ENCODE measurements at regions not wholly inside any gene's neighbourhood (a gene's known extent, or its start where the extent isn't known, plus 50 kb on each side); places are given as distances from the start of the nearest gene placed in this dataset.

DNA sequence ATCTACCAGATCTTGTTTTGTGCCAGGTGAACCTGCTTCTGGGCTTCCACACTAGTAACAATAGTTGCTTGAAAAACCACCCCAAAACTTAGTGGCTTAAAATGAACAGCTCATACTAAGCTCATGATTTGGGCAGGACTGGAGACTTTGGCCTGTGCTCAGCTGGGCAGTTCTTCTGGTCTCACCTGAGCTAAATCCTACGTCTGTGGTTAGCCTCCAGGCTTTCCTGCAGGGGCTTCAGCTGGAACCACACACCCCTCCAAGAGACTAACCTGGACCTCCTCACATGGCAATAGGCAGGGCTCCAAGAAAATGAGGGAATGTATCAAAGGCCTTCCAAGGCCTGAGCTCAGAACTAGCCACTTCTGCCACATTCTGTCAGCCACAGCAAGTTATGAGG is 144.1 kb downstream of the CD8B2 start:
- DNase-seq, result no peak

DNA sequence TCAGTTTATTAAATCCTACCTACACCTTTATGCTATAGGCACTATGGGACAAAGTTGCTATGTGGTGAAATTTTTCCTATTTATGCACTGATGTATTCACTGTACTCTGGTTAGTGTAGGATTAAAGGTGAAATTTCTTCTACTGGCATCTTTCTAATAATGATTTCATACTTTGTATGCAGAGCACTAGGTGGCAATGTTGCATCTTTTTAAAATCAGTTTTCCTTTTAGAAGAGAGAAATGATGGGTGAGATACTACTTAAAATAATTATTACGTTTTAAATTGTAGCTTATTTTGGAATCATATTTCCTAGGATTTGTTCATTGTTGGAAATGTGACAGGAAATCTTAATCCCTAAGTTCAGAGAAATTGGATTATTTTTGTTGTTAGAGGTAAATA is 150.9 kb downstream of the CD8B2 start:
- DNase-seq, result no peak

DNA sequence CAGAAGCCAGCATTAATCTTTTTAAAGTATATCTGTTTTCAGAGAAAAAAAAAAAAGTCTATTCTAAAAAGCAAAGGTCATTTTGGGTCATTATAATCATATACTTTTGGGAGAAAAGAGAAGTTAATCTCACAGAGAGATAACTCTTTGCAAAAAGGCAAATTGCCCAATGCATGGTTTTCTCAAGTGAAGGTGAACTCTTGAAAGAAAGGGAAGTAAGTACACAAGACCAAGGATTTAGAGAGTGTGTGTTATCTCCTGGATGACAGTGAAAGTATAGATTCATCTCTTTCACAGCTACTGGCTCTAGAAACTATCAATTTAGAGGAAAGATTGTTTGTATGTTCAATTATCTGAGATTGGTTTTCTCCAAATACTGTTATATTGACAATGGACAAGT is 151.4 kb downstream of the CD8B2 start:
- no peak for DNase-seq

DNA sequence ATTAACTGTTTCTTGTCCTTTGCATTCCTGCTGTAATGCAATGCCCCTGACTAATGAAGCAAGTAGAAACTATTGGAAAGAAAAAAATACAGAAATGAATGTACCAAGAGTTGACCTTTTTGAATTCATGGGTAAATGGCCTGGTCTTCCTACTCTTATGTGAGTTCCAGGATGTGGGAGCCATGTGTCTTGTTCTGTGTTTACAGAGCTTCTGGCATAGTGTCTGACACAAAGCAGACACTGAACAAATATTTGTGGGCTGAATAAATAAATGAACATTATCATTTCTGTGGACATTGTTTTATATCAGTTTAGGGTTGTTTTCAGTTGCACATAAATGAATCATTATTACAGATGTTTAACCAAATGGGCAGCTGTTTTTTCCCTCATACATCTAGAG is 155.5 kb downstream of the CD8B2 start:
- DNase-seq, result no peak

DNA sequence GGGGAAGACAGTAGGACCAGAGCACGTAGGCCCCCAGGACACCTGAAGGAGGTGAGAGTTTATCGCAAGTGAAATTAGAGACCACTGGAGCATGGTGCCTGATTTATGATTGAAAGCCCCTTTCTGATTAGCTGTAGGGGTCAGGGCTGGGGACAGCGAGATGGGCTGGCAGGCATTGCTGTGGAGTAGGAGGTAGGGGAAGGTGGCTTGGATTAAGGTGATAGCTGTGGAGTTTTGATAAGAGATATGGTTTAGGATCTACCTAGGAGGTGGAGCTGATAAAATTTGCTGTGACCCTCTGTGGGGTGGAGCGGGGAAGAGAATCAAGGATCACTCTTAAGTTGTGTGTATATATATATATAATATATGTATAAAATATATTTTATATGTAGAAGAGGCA is 157.5 kb downstream of the CD8B2 start:
- DNase-seq, result no peak

DNA sequence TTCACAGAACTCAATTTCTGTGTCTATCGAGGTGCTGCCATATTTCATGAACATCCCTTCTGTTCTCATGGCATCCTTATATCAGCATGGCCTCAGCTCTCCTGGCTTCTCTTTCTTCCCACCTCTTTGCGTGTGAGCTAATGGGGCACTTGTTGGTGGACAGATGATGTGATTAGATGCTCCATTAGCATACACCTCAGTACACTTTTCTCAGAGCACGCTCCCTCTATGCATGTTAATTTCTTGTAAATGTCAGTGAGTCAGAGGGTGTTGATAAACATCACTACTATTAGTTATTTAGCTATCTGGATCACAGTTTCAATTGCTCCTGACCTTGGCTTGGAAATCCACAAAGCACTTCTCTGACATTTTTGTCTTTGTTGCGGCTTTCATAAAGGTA is 159.4 kb downstream of the CD8B2 start:
- DNase-seq, result no peak

DNA sequence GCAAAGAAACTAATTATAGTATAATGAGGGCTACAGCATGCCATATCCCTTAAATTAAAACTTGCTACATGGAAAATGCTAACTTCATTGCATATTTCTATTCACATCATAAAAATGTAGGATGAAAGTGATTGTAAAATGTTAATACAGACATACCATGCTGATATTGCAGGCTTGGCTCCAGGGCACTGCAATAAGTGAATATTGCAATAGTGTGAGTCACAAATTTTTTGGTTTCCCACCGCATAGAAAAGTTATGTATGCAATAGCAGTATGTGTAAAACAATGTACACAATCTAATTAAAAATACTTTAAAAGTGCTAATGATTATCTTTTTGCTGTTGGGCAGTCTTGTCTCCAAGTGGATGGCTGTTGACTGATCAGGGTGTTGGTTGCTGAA is 162.1 kb downstream of the CD8B2 start:
- DNase-seq, result no peak

DNA sequence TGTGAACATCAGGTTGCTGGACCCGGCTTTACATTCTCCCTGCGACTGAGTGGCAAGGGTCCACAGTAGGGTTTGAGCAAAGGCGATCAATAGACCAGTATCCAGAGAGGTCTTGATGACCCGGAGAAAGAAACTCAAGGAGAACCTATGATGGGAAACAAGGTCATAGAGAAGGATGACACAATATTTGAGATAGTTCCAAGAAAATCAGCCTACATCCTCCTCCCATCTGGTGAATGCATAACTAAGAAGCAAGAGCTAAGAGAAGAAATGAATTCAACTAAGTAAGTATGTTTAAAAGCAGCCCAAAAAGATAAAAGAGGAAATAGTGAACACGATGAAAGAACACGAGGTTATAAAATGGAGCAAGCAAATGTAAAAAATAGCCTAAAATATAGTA is 166.3 kb downstream of the CD8B2 start:
- no peak for DNase-seq

DNA sequence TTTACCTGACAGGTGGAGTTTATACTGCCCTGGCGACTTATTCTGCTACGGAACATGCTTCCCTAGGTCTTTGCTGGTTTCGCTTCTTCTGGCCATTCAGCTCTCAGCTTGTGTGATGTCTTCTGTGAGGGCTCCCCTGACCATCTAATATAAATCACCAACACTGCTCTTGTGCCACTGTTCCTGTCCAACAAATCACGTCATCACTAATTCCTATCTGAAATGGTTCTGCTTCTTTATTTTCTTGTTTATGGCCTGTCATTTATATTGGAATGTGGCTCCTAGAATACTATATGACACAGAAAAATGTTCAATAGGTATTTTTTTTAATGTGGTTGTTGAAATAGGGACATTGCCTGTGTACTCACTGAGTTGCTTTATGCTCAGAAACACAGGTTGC is 171.5 kb downstream of the CD8B2 start:
- DNase-seq, result no peak

DNA sequence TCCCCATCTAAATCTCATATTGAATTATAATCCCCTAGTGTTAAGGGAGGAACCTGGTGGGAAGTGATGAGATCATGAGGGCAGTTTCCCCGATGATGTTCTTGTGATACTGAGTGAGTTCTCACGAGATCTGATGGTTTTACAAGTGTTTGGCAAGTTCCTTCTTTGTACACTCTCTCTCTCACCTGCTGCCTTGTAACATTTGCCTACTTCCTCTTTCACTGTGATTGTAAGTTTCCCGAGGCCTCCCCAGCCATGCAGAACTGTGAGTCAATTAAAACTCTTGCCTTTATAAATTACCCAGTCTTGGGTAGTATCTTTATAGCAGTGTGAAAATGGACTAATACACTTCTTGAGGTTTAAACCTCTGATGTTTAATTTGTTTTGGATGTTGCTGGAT is 177.5 kb downstream of the CD8B2 start:
- no peak for DNase-seq

DNA sequence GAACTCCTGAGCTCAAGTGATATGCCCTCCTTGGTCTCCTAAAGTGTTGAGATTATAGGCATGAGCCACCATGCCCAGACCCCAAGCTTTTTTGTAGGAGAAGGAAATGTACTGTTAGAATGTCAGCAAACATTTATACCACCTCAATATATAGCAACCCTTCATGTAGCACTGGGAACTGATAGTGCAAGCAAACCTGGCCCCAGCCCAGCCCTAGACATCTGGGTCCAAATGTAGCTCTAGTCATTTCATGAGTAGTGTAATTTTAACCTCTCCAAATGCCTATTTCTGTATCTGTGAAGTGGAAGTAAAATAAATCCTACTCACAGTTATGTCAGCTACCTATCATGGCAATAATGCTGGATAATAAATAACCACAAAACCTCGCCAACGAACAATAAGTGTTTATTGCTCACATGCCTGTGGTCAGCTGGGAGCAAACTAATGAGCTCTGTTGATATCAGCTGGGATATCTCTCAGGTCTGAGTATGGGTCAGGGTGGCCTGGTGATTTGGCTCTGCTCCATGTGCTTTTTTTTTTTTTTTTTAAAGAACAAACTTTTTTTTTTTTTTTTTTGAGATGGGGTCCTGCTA is 180.4 kb downstream of the CD8B2 start:
- DNase-seq, result no peak

DNA sequence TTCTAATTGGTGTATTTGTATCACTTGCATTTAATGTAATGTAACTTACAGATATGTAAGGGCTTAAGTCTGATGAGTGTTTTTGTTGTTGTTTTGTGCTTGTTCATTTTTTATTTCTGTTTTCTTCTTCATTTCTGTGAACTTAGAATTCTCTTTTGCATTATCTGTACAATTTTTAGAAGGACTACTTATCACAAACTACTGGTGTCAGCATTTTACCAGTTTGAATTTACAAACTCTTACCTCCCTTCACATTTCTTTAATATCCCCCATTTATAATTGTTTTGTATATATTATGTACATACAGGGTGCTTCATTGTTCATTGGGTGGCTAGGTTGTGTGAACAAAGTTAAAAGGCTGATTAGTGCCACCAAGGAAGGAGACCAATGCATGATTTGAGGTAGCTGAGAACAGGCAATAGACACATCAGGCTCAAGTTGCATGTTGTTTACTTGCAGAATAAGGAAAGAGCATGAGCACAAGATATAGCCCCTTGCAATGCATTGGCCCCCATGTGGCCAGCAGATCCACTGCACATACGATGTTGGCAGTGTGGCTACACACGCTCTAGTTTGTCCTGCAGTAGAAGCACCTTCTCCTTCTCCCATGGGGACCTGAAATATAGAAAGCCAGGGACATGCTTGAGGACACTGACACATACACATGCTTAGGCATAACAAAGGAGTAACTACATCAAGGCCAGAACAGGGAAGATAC is 198.2 kb downstream of the CD8B2 start:
- no peak for DNase-seq

DNA sequence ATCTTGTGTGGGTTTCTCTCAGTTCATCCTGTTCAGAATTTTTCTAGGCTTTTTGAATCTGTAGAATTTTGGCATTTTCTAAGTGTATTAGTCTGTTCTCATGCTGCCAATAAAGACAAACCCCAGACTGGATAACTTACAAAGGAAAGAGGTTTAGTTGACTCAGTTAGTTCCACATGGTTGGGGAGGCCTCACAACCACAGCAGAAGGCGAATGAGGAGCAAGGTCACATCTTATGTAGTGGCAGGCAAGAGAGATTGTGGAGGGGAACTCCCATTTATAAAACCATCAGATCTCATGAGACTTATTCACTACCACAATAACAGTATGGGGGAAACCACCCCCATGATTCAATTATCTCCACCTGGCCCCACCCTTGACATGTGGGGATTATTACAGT is 199.2 kb downstream of the ST6GAL2 start:
- no peak for DNase-seq

DNA sequence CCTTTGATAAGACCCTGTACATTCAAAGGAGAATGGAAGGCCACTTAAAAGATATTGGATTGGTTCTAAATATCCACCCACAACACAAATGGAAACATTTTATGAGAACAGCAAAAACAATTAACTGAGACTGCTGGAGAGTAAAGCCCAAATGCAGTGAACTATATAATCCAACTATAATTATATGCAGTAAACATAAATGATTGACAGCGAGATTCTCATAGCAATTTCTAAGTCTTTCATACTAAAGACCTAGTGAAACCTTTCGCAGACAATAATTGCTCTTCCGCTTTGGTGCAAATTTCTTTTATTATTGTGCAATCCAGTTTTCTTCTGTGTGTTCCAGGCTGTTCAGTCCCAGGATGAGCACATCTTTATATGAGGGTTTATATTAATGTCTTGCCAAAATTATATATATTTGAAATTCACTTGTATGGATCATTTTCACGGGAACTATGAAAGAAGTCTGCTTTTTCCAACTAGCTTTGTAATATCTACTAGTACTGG is 190.9 kb downstream of the ST6GAL2 start:
- DNase-seq, result no peak

DNA sequence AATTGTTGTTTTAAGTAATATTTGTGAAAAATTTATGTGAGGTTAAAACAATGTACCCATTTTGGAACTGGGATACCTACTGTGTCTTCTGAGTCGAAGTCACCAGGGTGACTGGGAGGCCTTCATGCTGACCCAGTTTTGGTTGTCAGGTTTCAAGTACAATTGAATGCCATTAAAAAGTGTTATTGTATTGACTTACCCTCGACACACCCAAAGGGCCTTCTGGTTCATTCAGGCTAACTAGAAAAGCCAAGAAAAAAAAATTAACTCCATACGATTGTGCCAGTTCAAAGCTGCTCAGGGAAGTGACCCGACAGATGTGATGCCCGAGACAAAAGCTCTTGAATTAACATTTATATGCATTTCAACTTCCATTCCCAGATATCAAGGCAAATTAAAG is 190.0 kb downstream of the ST6GAL2 start:
- no peak for DNase-seq

DNA sequence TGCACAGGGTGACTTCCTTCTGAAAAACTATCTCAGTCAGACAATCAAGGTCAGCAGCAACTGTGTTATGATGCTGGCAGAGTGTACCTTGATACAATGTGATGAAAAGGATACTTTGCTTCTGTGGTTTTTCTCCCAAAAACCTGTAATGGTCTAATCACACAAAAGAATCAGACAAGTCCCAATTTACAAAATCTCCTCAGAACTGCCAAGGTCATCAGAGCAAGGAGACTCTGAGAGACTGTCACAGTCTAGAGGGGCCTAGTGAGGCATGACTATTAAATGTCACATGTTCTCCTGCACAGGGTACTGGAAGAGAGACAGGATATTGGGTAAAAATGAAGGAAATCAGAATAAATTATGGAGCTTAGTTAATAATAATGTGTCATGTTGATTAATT is 185.4 kb downstream of the ST6GAL2 start:
- no peak for DNase-seq

DNA sequence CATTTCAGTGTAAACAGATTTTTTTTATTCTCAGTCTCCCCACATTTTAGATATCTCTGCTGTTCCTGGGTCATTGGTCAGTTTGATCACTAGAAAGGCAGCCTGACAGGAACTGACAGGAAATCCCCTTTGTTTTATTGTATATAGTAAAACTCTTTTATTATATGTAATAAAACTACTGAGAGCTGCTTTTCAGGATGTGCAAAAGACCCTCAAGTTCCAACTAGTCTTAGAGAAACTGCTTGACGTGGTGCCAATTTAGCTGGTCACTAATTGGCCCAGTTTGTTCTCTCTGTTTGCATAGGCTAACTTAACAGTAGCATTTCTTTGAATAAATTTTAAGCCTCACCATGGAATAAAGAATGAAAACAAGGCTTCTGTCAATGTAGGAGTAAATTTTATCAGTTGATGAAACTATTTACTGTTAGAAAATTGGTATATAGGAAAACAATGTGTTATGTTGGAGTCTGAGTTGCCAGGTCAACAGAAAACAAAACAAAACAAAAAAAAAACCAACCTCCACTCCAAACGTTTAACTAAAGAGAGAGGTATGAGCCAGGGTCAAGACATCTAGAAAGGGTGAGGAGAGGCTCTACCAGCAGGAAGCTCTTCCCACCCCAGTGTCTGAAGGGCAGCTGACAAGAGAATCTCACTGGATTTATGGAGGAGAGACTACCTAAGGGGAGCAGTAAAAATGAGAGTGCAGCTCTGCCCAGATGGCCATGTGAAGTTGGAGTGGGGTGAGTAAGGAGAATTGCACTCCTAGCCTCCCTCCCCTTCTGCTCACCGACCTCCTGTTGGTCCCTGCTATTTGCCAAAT is 184.6 kb downstream of the ST6GAL2 start:
- no peak for DNase-seq

DNA sequence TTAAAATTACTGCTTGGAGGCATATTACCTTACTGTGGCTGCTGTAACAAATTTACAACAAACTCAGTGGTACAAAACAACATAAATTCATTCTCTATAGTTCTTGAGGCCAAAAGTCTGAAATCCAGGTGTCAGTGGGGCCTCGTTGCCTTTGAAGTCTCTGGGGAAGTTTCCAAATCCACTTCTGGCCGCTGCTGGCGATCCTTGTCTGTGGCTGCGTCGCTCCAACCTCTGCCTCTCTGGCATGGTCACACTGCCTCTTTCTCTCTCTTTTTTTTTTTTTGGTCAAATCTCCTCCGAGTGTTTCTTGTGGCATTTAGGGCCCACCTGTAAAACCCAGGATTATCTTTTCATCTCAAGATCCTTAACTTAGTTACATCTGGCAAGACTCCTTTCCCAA is 182.8 kb downstream of the ST6GAL2 start:
- DNase-seq, result no peak

DNA sequence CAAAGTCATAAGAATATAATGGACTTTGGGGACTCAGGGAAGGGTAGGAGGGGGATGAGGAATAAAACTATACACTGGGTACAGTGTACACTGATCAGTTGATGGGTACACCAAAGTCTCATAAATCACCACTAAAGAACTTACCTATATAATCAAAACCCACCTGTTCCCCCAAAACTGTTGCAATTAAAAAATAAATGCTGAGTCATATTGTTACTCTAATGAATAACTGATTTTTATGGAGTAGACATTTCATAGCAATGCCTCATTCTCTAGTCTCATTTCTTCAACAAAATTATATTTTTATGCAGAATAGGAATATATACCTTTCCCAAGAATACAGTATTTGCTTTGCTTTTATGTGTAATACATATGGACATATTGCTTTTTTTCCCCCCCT is 181.2 kb downstream of the ST6GAL2 start:
- DNase-seq, result no peak

DNA sequence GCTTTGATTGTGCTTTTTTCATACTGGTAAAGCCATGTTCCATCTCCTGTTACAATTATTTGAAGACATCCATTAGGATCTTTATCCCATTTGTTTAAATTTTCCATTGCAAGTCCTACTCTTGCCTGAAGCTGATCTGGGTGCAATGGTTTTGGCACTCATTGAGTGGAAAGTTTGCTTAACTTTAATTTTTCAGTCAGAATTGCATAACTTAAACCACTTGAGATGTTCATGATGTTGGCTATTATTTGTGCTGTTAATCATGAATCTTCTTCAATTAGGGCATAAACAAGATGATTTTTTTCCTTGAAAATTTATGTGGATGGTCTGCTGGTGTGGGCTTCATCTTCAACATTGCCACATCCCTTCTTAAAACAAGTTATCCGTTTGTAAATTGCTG is 180.1 kb downstream of the ST6GAL2 start:
- DNase-seq, result no peak

DNA sequence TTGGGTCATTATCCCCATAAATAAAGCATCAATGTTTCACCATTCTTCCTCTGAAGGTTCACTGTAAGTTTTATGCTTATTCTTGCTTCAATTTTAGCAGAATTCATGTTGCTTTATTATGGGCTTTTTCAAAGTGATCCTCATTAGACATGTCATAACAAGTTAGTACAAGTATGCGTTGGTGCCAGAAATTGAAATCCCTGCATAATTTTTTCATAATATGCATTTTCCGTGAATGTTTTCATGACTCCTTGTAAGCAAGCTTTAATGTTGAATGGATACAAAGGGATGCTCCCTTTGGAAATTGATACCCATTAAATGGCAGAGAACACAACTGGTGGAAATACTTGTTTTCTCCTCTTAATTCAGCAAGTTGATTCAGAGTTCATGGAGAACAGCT is 179.7 kb downstream of the ST6GAL2 start:
- DNase-seq, result no peak

DNA sequence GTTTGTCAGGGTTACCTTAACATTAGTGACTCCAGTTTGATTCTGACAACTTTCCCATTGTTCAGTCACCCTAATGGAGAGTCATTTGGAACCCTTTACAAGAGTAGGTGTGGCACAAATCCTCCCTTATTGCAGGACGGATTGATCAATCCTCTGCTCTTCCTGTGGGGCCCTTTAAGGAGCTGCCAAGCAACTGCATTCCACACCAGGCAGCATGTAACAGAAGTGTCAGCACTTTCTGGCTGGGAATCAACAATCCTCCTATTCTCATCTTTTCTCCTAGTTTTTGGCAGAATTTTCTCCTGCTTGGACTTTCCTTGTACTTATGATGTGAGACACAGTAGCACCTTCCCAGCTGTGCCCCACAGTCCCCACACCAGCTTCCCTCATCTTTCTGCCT is 177.8 kb downstream of the ST6GAL2 start:
- DNase-seq, result no peak

DNA sequence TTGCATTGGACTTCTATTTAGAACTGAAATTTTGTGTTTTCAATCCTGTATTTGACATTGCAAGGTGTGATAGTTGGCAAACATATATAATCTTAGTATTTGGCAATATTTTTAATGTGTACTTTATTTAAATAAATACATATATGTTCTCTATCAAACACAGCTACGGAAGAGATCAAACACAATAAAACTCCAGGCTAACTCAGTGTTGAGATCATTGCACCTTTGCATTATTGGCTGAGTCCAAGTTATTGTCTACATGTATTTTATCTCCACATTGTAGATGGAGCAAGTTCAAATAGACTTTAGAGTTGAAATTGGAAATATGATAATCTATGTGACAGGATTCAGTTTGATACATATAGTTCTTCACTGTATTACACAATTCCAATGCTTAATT is 176.7 kb downstream of the ST6GAL2 start:
- DNase-seq, result no peak

DNA sequence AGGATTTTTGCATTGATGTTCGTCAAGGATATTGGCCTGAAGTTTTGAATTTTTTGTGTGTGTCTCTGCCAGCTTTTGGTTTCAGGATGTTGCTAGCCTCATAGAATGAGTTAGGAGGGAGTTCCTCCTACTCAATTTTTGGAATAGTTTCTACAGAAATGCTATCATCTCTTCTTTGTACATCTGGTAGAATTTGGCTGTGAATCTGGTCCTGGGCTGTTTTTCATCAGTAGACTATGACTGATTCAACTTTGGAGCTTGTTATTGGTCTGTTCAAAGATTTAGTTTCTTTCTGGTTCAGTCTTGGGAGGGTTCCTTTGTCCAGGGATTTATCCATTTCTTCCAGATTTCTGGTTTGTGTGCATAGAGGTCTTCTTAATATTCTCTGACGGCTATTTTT is 166.7 kb downstream of the ST6GAL2 start:
- no peak for DNase-seq

Measured in NCI-H187 (cell line).